ENCODE measurements at regions not wholly inside any gene's neighbourhood (a gene's known extent, or its start where the extent isn't known, plus 50 kb on each side); places are given as distances from the start of the nearest gene placed in this dataset.
"Not testable (repeated sequence)": the region's sequence is repeated elsewhere in the genome, so short reads cannot be mapped to it uniquely, and the experiment has no call there.

GRCh38 chr1:2851918-2852317, 50.4 kb upstream of the TTC34 start:
- H3K4me3 ChIP-seq; DNase-seq (ENCODE audit: low spot score); H3K27ac ChIP-seq: not testable (repeated sequence)

- DNase-seq (ENCODE audit: low spot score): no peak
- TF ChIP-seq, protein P1, sequence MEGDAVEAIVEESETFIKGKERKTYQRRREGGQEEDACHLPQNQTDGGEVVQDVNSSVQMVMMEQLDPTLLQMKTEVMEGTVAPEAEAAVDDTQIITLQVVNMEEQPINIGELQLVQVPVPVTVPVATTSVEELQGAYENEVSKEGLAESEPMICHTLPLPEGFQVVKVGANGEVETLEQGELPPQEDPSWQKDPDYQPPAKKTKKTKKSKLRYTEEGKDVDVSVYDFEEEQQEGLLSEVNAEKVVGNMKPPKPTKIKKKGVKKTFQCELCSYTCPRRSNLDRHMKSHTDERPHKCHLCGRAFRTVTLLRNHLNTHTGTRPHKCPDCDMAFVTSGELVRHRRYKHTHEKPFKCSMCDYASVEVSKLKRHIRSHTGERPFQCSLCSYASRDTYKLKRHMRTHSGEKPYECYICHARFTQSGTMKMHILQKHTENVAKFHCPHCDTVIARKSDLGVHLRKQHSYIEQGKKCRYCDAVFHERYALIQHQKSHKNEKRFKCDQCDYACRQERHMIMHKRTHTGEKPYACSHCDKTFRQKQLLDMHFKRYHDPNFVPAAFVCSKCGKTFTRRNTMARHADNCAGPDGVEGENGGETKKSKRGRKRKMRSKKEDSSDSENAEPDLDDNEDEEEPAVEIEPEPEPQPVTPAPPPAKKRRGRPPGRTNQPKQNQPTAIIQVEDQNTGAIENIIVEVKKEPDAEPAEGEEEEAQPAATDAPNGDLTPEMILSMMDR (IDR thresholded peaks at IDR 0.05): no peak
- no peak overlapping the region for H3K4me3 ChIP-seq
- no peak overlapping the region for H3K27ac ChIP-seq
These were observed 52.2 kb upstream of the TTC34 start for GRCh38 chr1:2853711-2854110.

- TF ChIP-seq, protein P1 (IDR thresholded peaks at IDR 0.05): no peak
- H3K4me3 ChIP-seq: no peak overlapping the region
- no peak for DNase-seq (ENCODE audit: low spot score)
- H3K27ac ChIP-seq: no peak overlapping the region
These were observed 52.7 kb upstream of the TTC34 start for GRCh38 chr1:2854151-2854550.

- Histone ChIP-seq H3K4me3 (no peak overlapping the region), H3K27ac (no peak overlapping the region)
- no peak for DNase-seq (ENCODE audit: low spot score)
- TF ChIP-seq, protein P1 (IDR thresholded peaks at IDR 0.05): no peak
These were observed 53.1 kb upstream of the TTC34 start for GRCh38 chr1:2854611-2855010.

DNA sequence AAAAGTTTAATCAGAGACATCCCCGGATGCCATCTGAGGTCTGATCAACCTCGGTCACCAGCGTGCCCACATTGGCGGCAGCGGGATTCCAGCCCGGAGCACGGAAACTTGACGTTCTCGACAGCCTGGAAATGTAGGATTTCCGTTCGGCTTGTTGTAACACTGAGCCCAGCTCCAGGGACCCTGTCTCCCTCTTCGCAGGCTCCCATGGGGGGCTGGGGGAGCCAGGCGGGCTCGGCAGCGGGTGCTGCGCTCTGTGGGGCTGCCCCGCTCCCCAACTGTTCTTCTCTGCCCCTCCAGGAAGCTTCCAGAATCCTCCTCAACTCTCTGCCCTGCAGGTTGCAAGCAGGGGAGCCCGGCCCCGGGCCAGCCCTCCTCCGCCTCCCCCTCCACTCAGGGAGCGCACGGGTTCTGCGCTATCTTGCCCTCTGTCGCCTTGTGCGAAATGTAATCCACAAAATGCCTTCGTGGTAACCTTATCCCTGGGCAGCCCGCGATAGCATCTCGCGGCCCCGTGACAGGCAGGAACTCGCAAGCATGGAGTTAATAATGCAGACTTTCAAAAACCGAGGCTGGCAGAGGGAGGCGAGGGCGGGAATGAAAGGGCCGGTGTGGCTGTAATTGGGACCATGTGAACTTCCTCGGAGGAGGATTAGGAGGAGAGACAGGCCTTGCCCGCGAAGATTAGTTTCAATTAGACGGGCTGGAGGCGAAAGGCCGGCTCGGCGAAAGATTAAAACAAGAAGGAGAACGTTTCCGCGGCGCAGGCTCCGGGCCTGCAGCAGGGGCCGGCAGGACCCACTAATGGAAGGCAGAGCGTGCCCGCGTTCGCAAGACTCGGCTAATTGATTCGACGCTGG, 53.9 kb upstream of the TTC34 start:
- TF ChIP-seq, protein P1 (IDR thresholded peaks at IDR 0.05): no peak
- Histone ChIP-seq H3K27ac (no peak overlapping the region), H3K4me3 (no peak overlapping the region)
- no peak for DNase-seq (ENCODE audit: low spot score)

DNA sequence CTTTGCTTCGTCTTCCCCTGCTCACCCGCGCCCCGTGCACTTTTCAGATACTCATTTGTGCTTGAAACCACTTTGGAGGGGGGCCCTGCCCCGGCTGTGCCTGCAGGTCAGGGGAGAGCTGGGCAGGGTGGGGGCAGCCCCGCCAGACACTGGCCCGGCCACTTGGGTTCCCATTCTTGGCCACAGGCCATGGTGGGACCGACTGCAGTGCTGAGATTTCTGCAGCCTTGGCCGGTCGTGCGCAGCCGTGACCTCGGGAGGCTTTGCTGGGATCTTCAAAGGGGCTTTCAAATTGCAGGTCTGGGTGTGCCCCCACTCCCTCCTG, 54.5 kb upstream of the TTC34 start:
- Histone ChIP-seq H3K27ac (no peak overlapping the region), H3K4me3 (no peak overlapping the region)
- TF ChIP-seq, protein P1 (IDR thresholded peaks at IDR 0.05): no peak
- DNase-seq (ENCODE audit: low spot score): no peak

GRCh38 chr1:2856676-2857375, 55.3 kb upstream of the TTC34 start:
- H3K27ac ChIP-seq: no peak overlapping the region
- no peak for DNase-seq (ENCODE audit: low spot score)
- TF ChIP-seq, protein P1 (IDR thresholded peaks at IDR 0.05): no peak
- H3K4me3 ChIP-seq: no peak overlapping the region
